ENCODE measurements at regions not wholly inside any gene's neighbourhood (a gene's known extent, or its start where the extent isn't known, plus 50 kb on each side); places are given as distances from the start of the nearest gene placed in this dataset.
"Not testable (repeated sequence)": the region's sequence is repeated elsewhere in the genome, so short reads cannot be mapped to it uniquely, and the experiment has no call there.

GRCh38 chr12:61584943-61585342 lies 675.3 kb upstream of the USP15 start:
- in situ Hi-C loops (cut with HindIII; ENCODE audit: low pct_ligation_motif_present, low sequenced_read_pairs): no loop called here
- Histone ChIP-seq H3K4me3 (ENCODE audit: low read depth, low read length) (no peak overlapping the region), H3K27ac (no peak overlapping the region), H3K27me3 (replicated peaks) (no peaks in the 10 kb centered on the region), H3K36me3 (replicated peaks) (no peaks in the 10 kb centered on the region)
- no peak for DNase-seq
- TF ChIP-seq CTCF (IDR thresholded peaks at IDR 0.05; ENCODE audit: low read depth, low read length, missing control alignments): no peak

GRCh38 chr12:61590864-61591263 lies 669.3 kb upstream of the USP15 start:
- DNase-seq; H3K4me3 ChIP-seq (ENCODE audit: low read depth, low read length); in situ Hi-C loops (cut with HindIII; ENCODE audit: low pct_ligation_motif_present, low sequenced_read_pairs): not testable (repeated sequence)

GRCh38 chr12:61610143-61610542 lies 650.1 kb upstream of the USP15 start:
- no peaks in the 10 kb centered on the region for H3K27me3 ChIP-seq (replicated peaks)
- no peak for DNase-seq
- no peak overlapping the region for H3K27ac ChIP-seq
- no peaks in the 10 kb centered on the region for H3K36me3 ChIP-seq (replicated peaks)
- in situ Hi-C loops (cut with HindIII; ENCODE audit: low pct_ligation_motif_present, low sequenced_read_pairs): no loop called here
- no peak for TF ChIP-seq CTCF (IDR thresholded peaks at IDR 0.05; ENCODE audit: low read depth, low read length, missing control alignments)
- H3K4me3 ChIP-seq (ENCODE audit: low read depth, low read length): no peak overlapping the region

More at GRCh38 chr12:61590864-61591263, 669.3 kb upstream of the USP15 start:
- not testable (repeated sequence) for H3K27me3 ChIP-seq (replicated peaks); H3K36me3 ChIP-seq (replicated peaks); H3K27ac ChIP-seq

GRCh38 chr12:61629702-61630101 lies 630.5 kb upstream of the USP15 start:
- H3K36me3 ChIP-seq (replicated peaks): no peaks in the 10 kb centered on the region
- H3K4me3 ChIP-seq (ENCODE audit: low read depth, low read length): no peak overlapping the region
- no peak overlapping the region for H3K27ac ChIP-seq
- TF ChIP-seq CTCF (IDR thresholded peaks at IDR 0.05; ENCODE audit: low read depth, low read length, missing control alignments): no peak
- H3K27me3 ChIP-seq (replicated peaks): no peaks in the 10 kb centered on the region
- in situ Hi-C loops (cut with HindIII; ENCODE audit: low pct_ligation_motif_present, low sequenced_read_pairs): no loop called here
- DNase-seq: no peak

- TF ChIP-seq CTCF (IDR thresholded peaks at IDR 0.05; ENCODE audit: low read depth, low read length, missing control alignments): no peak
- no peak for DNase-seq
- H3K27ac ChIP-seq: no peak overlapping the region
- no peaks in the 10 kb centered on the region for H3K27me3 ChIP-seq (replicated peaks)
- H3K4me3 ChIP-seq (ENCODE audit: low read depth, low read length): no peak overlapping the region
- no peaks in the 10 kb centered on the region for H3K36me3 ChIP-seq (replicated peaks)
- in situ Hi-C loops (cut with HindIII; ENCODE audit: low pct_ligation_motif_present, low sequenced_read_pairs): no loop called here
Observed at GRCh38 chr12:61646639-61647038, 613.6 kb upstream of the USP15 start.

GRCh38 chr12:61647566-61647965 lies 612.6 kb upstream of the USP15 start:
- no peak overlapping the region for H3K4me3 ChIP-seq (ENCODE audit: low read depth, low read length)
- H3K27me3 ChIP-seq (replicated peaks): no peaks in the 10 kb centered on the region
- TF ChIP-seq CTCF (IDR thresholded peaks at IDR 0.05; ENCODE audit: low read depth, low read length, missing control alignments): no peak
- H3K27ac ChIP-seq: no peak overlapping the region
- H3K36me3 ChIP-seq (replicated peaks): no peaks in the 10 kb centered on the region
- no peak for DNase-seq
- in situ Hi-C loops (cut with HindIII; ENCODE audit: low pct_ligation_motif_present, low sequenced_read_pairs): no loop called here

Measured in brain microvascular endothelial cell (primary cell).